ENCODE measurements at regions not wholly inside any gene's neighbourhood (a gene's known extent, or its start where the extent isn't known, plus 50 kb on each side); places are given as distances from the start of the nearest gene placed in this dataset.

- DNase-seq (ENCODE audit: low spot score): no peak
Measured at GRCh38 chr4:151983854-151984253, 223.0 kb upstream of the GATB start.

GRCh38 chr4:151979819-151980218 lies 219.0 kb upstream of the GATB start:
- no peak for DNase-seq (ENCODE audit: low spot score)

DNA sequence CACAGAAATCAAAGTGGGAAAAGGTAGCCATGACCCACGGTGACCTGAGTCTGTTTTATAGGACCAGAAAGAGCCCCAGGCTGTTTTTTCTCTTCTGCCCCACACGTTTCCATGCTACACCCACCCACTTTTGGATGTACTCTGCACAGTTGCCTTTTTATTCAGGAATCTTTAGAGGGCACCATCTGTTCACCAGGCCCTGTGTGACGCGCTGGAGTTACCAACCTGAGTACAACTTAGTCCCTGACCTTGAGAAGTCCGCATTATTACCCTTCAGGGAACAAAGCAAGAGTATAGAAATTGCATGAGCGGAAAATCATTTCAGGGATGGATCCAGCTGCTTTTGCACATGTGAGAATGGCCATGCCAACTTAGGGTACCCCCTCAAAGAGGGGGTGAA lies 207.8 kb upstream of the GATB start:
- DNase-seq (ENCODE audit: low spot score): no peak

DNA sequence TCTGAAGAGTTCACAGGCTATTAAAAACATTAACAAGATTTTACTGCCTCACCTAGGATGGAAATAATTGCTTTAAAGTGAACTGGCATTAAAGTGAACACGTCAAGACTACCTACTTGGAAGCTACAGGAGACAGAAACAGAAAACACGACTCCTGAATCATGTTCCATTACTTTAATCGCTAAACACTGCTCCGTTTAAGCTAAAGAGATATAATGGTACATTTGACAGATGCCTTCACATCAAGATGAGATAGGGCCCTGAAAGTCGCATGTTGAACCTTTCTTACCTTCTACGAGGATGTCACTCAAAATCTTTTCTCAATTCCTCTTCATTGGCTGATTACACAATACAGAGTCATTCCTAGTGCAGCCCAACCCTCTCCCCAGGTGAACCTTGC lies 206.3 kb upstream of the GATB start:
- DNase-seq (ENCODE audit: low spot score): no peak

- no peak for DNase-seq (ENCODE audit: low spot score)
Measured at GRCh38 chr4:151962138-151962823, 201.5 kb upstream of the GATB start.

GRCh38 chr4:151961456-151961855 lies 200.6 kb upstream of the GATB start:
- DNase-seq (ENCODE audit: low spot score): no peak

- DNase-seq (ENCODE audit: low spot score): peak; percentile 68
Measured at GRCh38 chr4:151960449-151961230, 199.8 kb upstream of the GATB start.

GRCh38 chr4:151957153-151957552 lies 196.3 kb upstream of the GATB start:
- DNase-seq (ENCODE audit: low spot score): no peak

- no peak for DNase-seq (ENCODE audit: low spot score)
Measured at GRCh38 chr4:151955721-151956380, 195.0 kb upstream of the GATB start.

DNA sequence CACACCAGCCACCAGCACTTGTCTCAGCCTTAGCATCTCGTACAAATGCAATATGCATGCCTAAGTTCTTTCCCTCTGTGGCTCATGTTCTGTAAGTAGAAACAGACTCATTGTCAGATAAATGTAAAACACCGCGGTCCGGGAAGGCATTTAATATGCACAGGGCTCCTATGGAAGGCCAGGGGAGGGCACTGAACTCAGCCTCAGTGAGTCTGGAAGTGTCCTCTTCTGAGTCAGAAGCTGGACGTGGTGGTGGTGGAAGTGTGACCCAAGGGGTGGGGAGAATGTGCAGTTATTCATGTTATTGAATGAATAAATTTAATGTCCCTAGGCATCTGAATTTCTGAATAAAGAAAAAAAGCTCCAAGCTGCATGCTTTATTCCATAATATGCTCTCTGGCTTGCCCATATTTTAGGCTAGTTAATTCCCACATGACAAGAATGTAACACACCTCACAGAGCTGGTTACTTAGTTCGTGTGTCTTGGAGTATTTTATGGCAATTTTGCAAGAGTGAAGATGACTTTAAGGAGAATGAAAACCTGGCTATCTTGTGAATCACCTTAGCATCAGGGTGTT lies 193.1 kb upstream of the GATB start:
- no peak for DNase-seq (ENCODE audit: low spot score)

GRCh38 chr4:151953312-151953711 lies 192.5 kb upstream of the GATB start:
- no peak for DNase-seq (ENCODE audit: low spot score)

DNA sequence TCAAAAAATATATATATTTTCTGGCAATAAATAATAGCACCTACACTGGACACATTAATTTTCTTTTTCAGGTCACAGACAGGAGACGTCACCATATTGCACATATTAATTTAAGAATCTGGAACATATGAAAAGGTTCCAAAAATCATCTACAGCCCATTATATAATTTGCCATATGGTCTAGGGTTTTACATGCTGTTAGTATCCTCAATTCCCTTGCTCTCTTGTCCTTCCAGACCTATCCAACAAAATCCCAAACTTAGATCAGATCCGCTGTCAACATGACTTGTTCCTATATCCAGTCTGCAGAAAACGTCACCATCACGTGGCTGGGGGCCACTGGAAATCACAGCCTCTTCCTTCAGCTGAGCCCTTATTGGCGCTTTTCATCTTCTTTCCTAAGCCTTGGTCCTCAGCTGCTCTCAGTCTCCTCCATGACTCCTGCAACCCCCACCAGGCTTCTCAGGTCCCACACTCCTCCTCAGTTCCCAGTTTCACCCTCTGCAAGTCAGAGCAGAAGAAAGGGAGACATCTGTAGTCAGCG lies 192.0 kb upstream of the GATB start:
- no peak for DNase-seq (ENCODE audit: low spot score)

DNA sequence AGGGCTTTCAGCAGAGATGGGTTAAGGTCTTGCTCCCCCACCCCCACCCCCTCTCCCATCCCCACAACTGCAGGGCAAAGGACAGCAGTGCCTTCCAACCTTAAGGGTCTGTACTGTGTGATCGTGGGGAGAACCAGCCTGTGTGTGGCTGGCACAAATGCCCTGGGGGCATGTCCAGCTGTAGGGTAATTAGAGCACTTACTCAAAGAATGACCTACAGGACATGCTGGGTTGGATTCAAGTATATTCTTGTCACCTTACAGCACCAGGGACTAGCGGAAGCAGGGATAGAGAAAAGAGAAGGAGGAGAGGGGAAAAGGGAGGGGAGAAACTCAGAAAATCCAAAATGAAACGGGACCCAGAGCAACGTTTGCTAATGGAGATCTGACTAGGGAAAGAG lies 191.3 kb upstream of the GATB start:
- no peak for DNase-seq (ENCODE audit: low spot score)

- no peak for DNase-seq (ENCODE audit: low spot score)
Measured at GRCh38 chr4:151951671-151952050, 190.9 kb upstream of the GATB start.

DNA sequence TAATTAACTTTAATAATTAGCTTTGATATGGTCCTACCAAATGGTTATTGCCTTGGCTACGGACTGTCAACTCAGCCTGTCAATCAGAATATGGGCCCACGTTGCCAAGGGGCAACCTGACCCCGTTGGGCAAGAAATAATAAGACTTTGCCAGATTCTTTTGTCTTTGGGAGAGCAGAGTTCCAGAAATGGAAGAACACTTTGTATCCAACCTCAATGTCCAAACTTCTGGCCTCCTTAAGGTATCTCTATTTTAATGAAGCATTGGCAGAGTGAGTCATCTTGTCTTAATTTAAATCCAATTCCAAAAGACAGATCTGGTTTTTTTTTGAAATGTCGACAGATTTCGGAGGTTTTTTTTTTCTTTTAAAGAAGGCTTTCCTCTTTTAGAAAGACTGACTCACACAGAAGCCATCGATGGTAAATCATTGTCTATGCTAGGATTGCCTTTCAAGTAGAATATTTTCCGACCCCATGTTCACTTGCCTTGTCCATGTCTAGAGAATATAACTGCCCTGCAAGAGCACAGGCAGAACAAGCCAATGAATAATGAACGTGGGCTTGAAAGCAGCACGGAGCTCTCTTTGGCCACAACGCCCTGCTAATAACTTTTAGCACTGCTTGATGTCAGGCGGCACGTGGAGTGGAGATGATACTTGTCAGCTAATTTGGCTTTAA lies 190.3 kb upstream of the GATB start:
- no peak for DNase-seq (ENCODE audit: low spot score)

DNA sequence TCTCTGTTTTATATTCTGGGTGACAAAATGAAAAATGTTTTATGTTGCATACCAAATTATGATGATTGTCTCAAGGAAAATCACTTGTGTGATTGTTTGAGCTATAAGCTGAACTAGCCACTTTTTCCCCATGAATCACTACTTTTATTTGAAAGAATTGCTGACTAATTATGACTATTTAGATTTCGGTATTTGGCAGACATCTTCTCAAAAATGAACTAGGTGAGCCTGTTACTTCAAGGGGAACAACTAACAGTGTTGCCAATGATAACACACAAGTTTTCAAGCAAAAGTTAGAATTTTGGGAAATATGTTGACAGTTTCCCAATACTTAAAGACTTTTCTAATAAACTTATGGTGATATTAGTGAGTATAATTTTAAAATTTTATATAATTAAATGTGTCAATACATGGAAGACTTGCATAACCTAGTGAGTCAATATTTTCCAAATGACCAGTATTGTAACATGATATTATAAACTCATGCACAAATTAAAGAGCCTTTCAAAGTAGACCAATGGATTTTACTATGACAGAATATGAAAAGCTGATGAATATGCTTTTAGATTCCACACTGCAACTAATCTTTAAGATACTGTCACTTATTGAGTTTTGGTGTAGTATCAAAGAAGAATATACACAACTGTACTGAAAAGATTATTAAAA lies 187.7 kb upstream of the GATB start:
- no peak for DNase-seq (ENCODE audit: low spot score)

GRCh38 chr4:151946718-151947117 lies 185.9 kb upstream of the GATB start:
- no peak for DNase-seq (ENCODE audit: low spot score)

DNA sequence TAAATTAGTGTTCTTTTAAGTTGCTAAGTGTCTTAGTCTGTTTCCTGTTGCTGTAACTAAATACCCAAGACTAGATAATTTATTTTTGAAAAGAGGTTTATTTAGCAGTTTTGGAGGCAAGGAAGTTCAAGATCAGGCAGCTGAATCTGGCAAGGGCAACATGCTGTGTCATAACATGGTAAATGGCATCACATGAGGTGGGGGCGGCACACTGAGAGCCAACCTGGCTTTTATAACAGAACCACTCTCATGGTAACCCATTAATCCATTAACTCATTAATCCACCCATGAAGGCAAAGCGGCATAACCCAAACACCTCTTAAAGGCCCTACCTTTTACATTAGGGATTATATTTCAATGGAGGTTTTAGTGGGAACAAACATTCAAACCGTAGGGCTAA lies 182.2 kb upstream of the GATB start:
- no peak for DNase-seq (ENCODE audit: low spot score)

DNA sequence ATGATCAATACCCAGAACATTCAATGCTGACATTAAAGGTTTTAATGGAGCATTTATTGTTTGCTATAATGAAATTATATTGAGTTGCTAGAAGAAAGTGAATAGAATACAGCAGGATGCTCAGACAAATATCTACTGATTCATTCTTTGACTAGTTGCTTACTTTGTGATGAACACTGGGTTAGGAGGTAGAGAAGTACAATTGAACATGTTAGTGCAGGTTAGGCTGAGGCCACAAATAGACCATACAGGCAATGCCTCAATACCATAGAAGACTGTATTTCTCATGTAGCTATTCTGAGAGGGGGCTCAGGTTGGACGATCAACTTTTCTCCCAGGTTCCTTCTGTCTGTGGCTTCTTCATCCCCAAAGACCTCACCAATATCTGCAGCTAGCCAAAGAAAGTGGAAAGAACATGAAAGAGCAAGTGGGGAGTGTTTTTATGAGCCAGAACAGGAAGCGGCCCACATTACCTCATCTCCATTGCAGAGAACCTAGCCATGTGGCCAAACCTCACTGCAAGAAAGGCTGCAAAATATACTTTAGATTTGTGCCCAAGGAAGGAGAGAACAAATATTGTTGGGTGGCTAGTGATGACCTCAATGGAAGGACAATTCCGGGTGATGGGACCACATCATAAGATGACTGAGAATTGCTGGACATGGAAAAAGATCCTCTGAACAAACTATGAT lies 180.3 kb upstream of the GATB start:
- DNase-seq (ENCODE audit: low spot score): no peak

- no peak for DNase-seq (ENCODE audit: low spot score)
Measured at GRCh38 chr4:151940291-151940690, 179.5 kb upstream of the GATB start.

- no peak for DNase-seq (ENCODE audit: low spot score)
Measured at GRCh38 chr4:151939670-151940069, 178.9 kb upstream of the GATB start.

All from D341Med (cell line).